ENCODE measurements at regions not wholly inside any gene's neighbourhood (a gene's known extent, or its start where the extent isn't known, plus 50 kb on each side); places are given as distances from the start of the nearest gene placed in this dataset.

DNA sequence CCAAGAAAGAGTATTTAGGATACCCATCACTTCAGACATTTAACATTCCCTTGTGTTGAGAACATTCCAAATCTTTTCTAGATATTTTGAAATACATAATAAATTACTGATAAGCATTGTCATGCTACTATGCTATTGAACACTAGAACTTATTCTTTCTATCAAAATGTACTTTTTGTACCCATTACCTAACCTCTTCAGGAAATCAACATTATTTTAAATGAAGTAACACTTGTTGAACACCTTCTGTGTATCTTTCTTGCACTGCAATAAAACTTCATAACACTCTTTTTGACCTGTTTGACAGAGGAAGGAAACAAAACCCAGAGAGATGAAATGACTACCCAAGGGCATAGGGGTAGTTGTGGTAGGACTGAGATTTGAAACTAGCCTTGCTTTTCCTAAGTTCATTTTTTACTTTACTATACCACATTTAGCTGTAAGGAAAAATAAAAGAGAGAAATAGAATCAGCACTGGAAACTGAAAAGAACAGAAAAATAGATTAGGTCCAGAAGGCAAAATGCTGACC lies 99.4 kb downstream of the UCHL5 start:
- TF ChIP-seq CTCF (IDR thresholded peaks at IDR 0.05; ENCODE audit: insufficient read depth, low read length, poor library complexity, severe bottlenecking) (no peak), EZH2phosphoT487 (conservative IDR thresholded peaks at IDR 0.05; ENCODE audit: low read length) (no peak)
